C4-2B (cell line): ENCODE measurements at regions not wholly inside any gene's neighbourhood (a gene's known extent, or its start where the extent isn't known, plus 50 kb on each side); places are given as distances from the start of the nearest gene placed in this dataset.

Experiments
- H3K27ac ChIP-seq: fragments of 450-650 bp; 2 replicates; pipeline ENCODE4 v1.5.1; 2017
- ZFX ChIP-seq: fragments of 450-650 bp; IDR thresholded peaks from 2 replicates; pipeline ENCODE4 v1.6.1; 2017
- TF ChIP-seq, protein P1 (sequence below): fragments of 450-650 bp; conservative IDR thresholded peaks from 2 replicates; pipeline ENCODE4 v1.5.1; 2017; ENCODE audit warnings: mild to moderate bottlenecking

DNA sequence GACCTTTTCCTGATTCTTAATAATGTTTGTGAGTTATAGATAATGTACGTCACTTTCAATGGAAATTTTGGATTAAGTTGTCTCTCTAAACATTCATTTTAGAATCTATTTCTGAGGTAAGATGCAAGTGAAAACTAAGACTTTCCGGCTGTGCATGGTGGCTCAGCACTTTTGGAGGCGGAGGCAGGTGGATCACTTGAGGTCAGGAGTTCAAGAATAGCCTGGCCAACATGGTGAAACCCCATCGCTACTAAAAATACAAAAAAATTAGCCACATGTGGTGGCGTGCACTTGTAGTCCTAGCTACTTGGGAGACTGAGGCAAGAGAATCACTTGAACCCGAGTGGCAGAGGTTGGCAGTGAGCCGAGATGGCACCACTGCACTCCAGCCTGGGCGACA, 524.6 kb upstream of the SLIT2 start:
- TF ChIP-seq, protein P1, sequence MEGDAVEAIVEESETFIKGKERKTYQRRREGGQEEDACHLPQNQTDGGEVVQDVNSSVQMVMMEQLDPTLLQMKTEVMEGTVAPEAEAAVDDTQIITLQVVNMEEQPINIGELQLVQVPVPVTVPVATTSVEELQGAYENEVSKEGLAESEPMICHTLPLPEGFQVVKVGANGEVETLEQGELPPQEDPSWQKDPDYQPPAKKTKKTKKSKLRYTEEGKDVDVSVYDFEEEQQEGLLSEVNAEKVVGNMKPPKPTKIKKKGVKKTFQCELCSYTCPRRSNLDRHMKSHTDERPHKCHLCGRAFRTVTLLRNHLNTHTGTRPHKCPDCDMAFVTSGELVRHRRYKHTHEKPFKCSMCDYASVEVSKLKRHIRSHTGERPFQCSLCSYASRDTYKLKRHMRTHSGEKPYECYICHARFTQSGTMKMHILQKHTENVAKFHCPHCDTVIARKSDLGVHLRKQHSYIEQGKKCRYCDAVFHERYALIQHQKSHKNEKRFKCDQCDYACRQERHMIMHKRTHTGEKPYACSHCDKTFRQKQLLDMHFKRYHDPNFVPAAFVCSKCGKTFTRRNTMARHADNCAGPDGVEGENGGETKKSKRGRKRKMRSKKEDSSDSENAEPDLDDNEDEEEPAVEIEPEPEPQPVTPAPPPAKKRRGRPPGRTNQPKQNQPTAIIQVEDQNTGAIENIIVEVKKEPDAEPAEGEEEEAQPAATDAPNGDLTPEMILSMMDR, result no peak
- TF ChIP-seq ZFX, result no peak
- no peak overlapping the region for H3K27ac ChIP-seq

DNA sequence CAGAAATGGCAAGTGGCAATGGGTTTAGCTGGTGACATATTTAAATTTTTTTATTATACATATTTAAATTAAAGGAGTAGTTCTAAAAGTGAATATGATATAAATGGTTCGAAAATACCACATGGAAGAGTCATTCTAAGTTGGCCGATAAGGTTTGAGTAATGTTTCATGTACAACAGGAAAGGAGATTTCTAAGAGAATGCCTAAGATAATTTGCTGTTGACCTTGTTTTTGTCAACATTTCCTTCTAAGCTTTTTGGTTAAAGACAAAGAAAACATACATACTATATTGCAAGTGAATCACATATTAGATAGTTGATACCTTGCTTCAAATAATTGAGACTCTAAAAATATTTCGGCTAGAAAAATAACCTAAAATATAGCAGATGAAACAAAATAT, 526.6 kb upstream of the SLIT2 start:
- H3K27ac ChIP-seq, result no peak overlapping the region
- TF ChIP-seq ZFX, result no peak
- TF ChIP-seq, protein P1, result no peak

GRCh38 chr4:19722404-19722803, 529.3 kb upstream of the SLIT2 start:
- TF ChIP-seq, protein P1, result no peak
- TF ChIP-seq ZFX, result no peak
- H3K27ac ChIP-seq, result no peak overlapping the region

DNA sequence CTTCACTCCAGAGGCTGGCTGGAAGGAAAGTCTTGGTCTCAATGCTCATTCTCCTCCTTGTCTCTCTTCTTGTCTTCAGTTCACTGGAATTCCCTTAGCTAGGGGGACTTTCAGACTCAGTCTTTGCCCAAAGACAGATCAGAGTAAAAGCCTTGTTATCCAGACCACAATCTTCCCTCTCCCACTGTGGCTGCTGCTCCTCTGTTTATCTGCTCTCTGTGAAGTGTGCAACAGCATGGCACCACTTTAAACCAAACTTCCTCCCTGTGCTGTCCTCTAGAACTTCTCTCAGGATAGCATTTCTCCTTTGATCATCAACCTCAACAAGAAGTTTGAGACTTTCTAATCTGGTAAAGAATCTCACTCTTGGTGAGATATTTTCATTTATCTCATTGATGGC, 530.1 kb upstream of the SLIT2 start:
- no peak for TF ChIP-seq ZFX
- TF ChIP-seq, protein P1, result no peak
- H3K27ac ChIP-seq, result no peak overlapping the region

DNA sequence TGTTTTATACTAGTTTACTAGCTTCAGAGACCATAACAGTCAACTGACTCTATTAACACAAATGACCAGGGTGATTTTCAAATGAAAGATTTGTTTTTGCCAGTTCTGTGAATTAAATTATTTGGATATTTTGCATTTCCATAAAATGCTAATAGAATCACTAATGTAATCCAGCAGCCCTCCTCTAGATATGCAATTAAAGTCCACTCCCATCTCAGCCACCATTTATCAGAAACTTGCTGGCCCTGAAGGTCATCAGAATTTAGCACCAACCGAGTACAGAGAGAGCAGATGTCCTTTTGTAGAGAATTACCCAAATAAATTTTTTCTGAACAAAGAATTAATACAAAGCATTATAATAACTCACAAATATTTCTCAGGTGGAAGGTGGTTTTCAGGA, 531.1 kb upstream of the SLIT2 start:
- H3K27ac ChIP-seq, result no peak overlapping the region
- TF ChIP-seq ZFX, result no peak
- TF ChIP-seq, protein P1, result no peak

GRCh38 chr4:19720190-19720589, 531.5 kb upstream of the SLIT2 start:
- TF ChIP-seq ZFX, result no peak
- TF ChIP-seq, protein P1, result no peak

GRCh38 chr4:19711871-19712270, 539.8 kb upstream of the SLIT2 start:
- no peak overlapping the region for H3K27ac ChIP-seq

More at GRCh38 chr4:19720190-19720589, 531.5 kb upstream of the SLIT2 start:
- no peak overlapping the region for H3K27ac ChIP-seq

More at GRCh38 chr4:19711871-19712270, 539.8 kb upstream of the SLIT2 start:
- TF ChIP-seq, protein P1, result no peak
- TF ChIP-seq ZFX, result no peak
